DMS53 (cell line): ENCODE measurements at regions not wholly inside any gene's neighbourhood (a gene's known extent, or its start where the extent isn't known, plus 50 kb on each side); places are given as distances from the start of the nearest gene placed in this dataset.

Source experiments
- DNase-seq: peaks from one replicate; lab custom pipeline; 2025; lab: John Stamatoyannopoulos, UW

DNA sequence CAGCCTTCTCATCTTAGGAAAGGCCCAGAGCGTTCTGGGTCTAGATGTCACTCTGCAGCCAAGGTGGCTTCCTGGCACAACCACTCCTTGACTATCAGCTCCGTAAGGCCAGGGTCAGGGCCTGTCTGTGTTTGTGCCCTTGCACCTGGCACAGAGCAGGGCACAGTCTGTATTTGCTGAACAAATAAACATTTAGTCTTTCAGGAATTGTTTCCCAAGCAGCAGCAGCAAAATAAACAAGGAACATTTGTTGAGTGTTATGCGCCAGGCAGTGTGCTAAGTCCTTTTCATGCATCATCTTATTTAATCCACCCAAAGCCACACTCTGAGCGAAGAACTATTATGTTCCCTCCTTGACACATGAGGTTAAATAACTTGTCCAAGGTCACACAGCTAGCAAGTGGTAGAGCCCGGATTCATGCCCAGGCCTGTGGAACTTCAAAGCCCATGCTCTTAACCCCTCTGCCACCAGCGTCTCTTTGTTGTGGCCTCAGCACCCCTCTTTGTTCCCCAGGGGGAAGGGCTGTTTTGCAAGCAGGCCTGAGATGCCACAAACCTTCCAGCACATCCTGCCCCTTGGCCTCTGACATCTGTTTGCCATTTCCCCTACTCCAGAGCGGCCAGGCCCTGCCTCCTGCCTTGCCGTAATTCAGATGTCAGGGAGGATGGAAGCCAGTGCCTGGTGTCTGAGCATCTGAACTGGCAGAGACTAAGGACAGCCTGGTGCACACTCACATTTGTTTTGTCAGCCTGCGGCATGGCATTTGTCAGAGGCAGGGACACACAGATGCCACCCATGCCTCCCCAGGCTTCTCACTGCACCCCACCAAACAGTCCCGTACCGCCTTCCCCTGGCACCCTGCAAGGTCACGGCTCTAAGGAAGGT, 325.8 kb upstream of the ZMIZ1 start:
- peak; percentile 96 for DNase-seq

DNA sequence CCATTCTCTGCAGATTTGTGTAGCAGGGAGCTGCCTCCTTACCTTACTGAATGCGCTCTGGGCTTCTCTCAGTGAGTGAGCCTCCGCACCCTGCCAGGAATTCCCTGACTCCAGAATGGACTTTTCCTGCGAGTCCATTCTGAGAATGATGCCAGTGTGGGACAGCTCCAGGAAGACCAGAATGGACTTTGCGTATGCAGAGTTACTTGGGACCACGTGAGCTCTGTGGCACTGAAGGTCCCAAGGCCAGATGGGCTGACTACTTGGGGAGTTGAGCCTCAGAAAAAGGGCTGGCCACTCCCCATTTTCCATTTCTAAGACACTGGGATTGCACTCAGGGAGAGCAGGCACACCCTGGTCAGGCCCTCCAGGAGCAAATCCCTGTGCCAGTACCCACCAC, 324.7 kb upstream of the ZMIZ1 start:
- no peak for DNase-seq

DNA sequence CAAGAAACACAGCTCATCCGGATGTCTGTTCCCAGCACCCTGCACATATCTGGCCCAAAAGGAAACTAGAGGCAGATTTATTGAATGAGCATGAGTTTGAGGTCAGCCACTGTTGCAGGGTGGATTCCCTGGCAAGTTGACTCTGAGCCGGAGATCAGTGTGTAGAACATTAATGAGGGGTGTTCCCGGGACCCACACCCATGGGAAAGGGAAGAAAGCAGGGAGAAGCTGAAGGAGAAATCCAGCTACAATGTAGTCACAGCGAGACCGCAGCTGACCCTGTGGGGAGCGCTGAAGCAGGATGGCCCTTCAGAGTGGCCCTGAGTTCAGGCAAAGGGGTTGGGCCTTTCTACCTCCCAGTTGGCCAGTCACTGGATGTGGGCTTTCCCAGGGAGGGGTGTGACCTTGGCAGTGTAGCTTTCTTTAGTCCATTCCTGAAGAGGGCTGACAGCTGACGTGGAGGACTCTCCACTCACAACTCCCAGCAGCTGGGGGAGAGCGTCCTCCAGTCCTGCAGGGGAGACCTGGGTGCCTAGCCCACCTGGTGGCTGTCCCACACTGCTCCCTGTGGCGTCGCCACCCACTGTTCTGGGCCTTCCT, 324.2 kb upstream of the ZMIZ1 start:
- peak; percentile 70 for DNase-seq

DNA sequence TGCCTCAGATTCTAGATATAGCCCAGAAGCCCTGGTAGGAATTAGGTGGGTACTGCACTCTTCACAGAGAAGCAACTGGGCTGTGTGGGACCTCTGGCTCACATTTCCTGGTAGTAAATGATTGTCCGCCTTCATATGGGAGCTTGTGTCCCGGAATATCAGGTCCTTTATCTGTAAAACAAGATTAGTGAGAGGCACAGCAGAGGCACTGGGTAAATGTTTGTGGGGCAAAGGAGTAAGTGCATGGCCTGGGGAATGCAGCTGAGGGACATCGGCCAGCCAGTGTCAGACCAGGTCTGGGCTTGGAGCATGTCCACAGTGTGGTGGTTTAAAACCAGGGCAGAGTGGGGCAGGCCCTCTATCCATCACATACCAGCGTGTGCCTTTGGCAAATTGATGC, 323.3 kb upstream of the ZMIZ1 start:
- DNase-seq = peak; percentile 29

DNA sequence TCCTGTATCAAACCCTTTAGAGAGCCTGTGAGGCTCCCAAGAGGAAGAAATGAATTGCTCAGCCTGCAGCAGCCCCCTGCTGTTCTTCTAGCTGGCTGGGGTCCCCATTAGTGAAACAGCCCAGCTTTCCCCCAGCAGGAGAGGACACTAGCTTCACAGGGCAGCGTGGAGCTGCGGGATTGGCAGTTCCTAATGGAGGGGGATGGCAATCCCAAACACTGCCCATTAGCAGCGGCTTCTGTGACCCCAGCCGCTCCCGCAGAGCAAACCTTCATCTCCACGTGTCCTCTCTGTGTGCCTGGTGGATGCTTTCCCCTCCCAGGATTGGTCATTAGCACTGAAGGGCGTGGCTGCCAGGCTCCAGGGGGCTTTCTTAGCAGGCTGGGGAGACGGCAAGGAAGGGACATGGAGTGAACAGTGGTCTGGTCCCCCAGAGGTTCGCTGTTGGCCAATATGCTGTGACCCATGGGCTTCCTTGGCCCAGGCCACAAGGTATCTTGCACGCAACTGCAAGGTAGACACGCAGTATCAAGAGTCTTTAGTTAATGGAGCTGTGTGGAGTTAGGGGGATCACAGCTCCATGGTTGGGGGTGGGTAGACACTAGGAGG, 322.5 kb upstream of the ZMIZ1 start:
- no peak for DNase-seq

DNA sequence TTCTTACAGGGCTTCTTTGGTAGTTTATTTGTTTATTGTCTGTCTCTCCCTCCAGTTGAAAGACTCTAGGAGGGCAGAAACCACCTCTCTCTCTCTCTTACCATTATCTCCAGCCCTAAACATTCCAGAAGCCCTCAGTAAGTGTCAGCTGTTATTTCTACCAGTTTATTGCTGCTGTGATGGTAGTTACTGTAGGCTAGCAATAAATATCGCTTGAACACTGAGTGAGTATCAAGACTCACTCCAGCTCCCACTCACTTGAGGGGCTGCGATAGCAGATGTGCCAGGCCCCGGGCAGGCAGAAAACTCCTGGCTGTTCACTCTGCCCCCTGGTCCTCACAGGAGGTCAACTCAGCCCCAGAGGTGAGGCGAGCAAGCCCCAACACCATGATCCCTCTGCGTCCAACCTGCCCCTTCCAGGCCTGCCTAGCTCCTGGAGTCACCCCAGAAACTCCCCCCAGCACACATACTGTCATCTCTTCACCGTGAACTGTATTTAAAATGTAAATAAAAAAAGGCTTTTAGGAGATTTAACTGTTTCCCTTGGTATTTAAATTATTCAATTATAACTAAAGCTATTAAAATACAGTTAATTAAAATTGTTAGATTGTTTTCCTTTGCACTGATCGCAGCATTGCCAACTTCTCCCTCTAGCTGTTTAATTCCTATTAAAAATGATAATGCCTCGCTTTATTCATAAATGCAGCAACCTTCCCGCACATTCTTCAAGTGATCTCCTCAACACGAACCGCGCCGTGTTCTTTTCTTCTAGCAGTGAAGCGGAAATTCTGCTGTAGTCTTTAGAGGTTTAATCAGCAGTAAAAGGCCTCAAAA, 321.1 kb upstream of the ZMIZ1 start:
- no peak for DNase-seq

DNA sequence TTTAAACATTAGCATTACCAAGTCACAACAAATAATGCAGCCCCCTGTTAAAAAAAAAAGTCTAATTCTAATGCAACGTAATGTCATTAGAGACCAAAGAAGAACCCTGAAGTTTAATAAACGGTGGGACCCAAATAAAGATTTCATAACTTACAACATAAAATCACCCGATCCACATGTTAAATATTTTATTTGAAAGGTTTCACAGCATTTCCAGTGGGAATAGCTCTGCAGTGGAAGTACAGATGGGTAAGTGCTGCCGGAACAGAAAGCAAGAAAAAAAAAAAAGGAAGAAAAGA, 320.6 kb upstream of the ZMIZ1 start:
- DNase-seq = no peak

DNA sequence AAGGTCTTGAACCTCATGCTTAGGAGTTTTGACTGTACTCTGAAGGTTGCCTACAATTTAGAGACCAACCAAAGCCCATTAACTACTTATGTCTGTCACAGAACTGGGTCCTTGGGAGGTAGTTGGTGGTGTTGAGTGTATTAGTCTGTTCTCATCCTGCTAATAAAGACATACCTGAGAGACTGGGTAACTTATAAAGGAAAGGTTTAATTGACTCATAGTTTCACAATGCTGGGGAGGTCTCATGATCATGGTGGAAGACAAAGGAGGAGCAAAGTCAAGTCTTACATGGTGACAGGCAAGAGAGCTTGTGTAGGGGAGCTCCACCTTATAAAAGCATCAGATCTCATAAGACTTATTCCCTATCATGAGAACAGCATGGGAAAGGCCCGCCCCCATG, 319.6 kb upstream of the ZMIZ1 start:
- DNase-seq = no peak

DNA sequence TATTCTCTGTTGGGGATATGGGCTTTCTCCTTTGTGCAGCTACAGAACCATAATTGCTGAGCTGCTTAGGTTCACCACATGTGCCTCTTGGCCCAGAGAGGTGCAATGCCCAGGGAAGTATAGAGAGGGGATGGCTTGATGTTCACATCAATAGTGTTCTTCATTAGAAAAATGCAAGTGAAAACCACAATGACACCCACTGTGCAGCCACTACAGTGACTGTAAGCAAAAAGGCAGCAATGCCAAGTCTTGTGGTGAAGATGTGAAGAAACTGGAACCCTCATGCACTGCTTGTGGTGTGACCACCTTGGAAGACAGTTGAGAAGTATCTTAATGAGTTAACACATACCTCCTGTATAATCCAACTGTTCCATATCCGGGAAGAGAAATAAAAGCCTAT, 318.9 kb upstream of the ZMIZ1 start:
- DNase-seq = no peak

DNA sequence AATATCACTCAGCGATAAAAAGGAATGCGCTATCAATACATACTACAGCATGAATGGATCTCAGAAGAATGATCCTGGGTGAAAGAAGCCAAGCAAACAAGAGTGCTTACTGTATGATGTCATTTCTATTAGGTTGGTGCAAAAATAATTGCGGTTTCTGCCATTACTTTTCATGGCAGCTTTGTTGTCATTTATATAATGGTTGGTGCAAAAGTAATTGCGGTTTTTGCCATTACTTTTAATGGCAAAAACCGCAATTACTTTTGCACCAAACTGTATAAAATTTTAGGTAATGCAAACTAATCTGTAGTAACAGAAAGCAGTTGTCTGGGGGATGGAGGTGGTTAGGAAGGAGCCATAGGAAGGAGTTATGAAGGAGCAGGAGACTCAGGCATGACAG, 318.3 kb upstream of the ZMIZ1 start:
- peak; percentile 31 for DNase-seq

DNA sequence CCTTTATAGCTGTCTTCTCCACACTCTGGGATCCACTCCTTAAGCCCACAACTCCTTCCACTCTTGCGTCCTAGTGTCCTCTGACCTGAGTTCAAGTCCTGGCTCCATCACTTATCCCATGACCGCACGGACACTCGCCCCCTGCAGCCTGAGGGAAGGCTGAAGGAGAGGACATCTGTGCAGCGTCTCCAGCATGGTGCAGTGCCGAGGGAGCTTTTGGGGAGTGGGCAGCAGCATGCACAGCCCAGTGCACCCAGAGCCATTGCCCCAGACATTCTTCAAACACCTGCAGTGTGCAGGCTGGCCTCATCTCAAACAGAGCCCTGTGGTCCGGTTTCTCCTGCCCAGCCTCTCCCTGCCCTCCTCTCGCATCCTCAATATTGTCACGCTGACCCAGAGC, 317.1 kb upstream of the ZMIZ1 start:
- no peak for DNase-seq

DNA sequence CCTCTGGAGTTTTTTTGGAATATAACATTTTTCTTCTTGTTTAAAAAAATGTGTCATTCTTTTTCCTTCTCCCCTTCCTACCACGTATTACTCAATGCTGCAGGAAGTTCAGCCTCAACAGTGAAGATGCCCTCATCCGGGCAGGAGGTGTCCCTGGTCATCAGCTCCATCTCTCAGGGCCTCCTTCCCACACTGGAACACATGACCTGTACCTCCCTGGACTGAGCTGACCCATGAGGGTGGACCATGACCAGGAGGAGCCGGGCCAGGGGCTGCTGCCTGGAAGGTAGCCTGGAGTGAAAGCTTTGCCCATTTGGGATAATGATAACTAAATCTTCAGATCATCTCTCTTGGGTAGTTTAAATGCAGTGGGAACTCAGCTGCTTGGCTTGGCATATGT, 316.5 kb upstream of the ZMIZ1 start:
- no peak for DNase-seq

DNA sequence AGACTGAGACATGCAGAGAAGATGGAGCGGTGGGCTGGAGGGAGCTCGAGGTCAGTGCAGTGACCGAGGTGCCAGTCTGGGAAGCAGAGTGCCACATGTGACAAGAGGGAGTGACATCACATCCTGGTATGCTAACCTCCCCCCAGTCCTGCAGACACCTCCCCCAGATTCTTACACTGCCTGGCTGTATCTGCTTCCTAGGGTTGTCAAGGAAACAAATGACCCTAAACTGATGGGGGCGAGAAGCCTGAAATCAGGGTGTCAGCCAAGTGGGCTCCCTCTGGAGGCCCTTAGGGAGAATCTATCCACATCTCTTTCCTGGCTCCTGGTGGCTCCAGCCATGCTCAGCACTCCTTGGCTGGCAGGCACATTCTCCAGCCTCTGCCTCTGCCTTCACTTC, 316.1 kb upstream of the ZMIZ1 start:
- DNase-seq = no peak

DNA sequence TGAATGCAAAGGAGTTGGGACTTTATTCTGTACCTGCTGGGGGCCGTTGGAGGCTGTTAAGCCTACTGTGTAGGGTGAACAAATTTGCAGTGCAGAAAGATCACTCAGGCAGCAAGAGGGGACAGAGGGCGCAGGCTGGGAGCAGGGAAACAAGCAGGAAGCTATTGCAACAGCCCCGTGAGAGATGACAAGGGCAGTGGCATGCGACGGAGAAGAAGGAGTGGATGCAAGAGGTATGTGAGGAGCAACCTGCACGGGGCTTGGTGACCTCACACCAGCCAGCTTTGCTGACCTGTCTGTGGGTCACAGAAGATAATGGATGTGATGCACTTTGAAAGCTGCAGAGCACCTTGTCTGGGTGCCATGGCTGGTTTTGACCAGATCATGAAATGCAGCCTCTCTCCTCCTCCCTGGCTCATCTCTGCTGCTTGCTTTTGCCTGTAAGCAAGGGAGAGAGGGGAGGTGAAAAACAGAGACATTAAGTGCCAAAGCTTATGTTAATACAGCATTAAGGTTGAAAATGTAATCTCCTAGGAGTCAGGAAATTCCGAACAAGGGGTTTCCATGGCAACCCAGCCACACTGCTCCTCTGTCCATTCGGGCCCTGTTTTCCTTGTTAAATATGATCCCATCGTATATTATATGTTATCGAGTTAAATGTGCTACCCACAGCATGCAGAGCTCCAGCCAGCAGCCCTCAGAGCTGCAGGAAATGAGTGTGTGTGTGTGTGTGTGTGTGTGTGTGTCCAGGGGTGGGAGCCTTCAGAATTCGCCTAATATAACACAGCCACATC, 314.3 kb upstream of the ZMIZ1 start:
- peak; percentile 58 for DNase-seq

DNA sequence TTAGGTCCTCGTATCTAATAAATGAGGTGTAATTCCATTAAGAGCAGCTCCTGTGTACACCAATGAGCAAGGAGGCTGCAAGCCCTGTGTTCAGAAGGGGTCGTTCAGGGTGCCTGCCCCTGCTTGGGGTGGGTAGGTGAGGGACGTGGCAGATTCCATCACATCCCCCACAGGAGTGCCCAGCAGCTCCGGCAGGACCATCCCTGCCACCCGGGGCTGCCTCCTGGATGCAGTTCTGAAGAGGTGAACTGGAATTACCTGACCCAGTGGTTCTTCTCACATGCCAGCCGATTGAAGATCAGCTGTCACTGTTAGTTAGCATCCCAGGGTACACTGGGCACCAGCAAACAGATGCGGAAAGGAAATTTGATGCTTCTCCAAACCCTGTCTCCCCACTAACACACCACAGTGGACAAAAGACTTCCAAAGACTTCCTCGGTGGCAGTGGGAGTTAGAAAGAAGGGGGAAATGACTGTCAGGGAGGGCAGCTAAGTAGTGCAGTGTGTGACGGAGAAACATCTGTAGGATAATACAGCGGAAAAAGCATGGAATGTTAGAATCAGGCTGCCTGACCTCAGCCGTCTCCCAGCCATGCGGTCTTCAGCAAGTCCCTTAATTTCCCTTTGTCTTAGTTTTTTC, 313.6 kb upstream of the ZMIZ1 start:
- no peak for DNase-seq

DNA sequence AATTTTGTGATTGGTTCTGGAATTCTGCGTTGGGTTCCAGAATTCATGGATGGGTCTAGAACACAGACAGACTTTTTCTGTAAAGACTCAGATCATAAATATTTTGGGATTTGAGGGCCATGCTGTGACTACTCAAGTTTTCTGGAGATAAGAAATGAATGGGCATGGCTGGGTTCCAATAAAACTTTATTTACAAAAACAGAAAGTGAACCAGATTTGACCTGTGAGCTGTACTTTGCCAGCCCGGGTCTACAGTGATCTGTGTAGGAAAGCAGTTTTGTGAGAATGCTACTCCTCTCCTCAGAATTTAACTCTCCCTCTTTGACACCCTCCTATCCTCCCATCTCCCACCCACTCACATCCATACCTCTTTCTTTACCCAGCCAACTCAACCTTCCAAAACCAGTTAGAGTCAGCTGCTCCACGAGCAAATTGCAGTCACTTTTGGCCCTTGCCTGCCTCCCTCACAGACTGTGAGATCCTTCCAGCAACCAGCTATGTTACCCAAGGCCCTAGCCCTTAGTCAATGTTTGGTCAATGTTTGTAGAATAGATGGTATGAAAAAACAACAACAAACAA, 312.8 kb upstream of the ZMIZ1 start:
- DNase-seq = no peak

DNA sequence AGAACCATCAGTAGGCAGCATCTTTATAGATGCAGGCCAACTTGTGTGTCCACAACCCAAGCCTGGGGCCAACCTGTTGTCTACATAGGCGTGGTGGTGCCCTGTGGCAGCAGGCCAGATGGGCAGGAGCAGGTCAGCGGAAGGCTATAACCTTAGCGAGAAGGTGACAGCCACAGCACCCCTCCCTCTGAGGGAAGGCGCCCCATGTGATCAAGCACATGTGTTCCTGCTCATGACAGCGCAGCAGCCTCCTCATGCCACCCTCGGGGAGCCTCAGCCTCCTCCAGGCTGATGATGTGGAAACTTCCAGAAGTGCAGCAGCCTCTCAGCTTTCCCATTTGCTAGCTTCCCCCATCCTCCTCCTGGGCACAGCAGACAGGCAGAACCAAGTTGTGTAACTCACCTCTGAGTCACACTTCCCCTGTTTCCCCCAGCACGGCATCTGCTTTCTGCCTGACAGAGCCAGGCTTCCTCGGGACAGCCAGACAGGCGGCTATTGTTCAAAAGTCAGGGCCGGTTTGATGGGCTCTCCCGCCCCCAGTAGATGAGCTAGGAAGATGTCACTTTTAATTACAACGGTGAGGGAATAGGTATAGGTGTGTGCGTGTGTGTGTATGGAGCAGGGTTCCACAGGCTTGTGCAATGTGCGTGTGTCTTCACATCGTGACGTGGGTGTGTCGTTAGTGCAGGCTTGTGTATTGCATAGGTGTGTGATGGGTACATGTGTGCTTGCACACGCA, 312.0 kb upstream of the ZMIZ1 start:
- peak; percentile 79 for DNase-seq

DNA sequence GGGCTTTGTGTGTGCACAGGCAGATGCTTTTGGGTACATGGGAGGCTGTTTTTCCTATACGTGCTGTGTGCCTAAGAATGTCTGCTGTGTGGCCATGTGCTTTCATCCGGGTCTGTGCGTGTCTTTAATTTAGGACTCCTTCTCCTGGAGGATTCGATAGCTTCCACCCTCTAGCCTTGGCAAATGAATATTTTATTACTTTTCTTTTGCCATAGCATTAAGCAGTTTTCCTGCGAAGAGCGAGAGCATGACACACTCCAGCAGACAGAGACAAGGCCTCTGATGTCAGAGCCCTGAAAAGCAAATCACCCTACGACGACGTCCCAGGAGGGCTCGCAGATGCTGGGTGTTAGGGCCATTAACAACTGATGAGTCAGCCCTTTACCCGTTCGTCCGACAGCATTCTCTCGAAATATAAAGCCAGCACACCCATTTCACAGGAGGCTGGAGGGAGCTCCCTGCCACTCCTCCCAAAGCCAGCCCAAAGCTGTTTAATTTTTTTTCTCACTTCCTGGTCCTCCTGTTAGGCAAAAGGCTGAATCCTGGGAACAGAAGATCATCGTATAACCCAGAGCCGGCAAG, 311.3 kb upstream of the ZMIZ1 start:
- peak; percentile 27 for DNase-seq

DNA sequence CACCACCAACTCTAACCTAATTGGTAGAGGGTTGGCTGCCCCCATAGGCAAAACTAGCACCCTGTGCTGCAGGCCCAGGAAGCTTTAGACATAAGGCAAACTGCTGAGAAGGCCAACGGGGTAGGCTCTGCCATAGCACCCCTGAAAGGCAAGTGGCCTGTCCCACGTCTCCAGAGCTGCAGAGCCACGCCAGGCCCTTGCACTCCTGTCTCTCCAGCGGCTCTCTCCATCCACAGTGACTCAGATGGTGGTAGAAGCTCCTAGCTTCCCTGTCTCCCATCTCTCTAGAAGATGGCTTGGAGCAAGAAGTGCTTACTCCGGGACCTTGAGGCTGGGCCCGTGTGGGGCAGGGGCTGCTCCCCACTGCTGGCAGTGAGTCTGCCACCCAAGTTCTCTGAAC, 310.6 kb upstream of the ZMIZ1 start:
- no peak for DNase-seq
